ENCODE measurements at regions not wholly inside any gene's neighbourhood (a gene's known extent, or its start where the extent isn't known, plus 50 kb on each side); places are given as distances from the start of the nearest gene placed in this dataset.

DNA sequence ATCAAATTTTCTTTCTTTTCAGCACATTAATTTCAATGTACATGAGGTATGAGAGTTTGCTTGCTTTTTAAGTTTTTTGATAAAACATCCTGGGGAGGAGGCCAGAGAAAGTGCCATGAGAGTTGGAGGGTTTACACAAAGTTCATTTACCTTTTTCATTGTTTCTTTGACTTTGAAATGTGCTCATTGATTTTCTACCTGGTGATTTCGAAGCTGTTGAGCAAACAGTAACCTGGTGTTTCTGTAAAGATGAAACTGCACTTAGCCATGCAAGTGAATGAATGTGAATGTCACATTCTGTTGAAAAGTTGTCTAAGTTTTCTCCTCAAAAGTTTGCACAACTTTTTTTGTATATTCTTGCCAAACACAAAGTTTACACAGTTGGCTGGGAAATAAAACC lies 797.0 kb downstream of the METTL4 start:
- Histone ChIP-seq H3K27ac (ENCODE audit: low read depth, low read length) (no peak overlapping the region), H3K9ac (ENCODE audit: low read length) (no peak overlapping the region), H3K4me2 (ENCODE audit: low read length) (no peak overlapping the region), H3K4me1 (ENCODE audit: insufficient read depth, low read length) (no peaks in the 10 kb centered on the region), H3K27me3 (ENCODE audit: insufficient read depth, low read length) (no peaks in the 10 kb centered on the region), H4K20me1 (ENCODE audit: insufficient read depth, low read length) (no peaks in the 10 kb centered on the region), H3K79me2 (ENCODE audit: insufficient read depth, low read length) (no peaks in the 10 kb centered on the region), H3K9me3 (ENCODE audit: insufficient read depth, low read depth, low read length) (no peaks in the 10 kb centered on the region), H3K4me3 (ENCODE audit: insufficient read depth, low read depth, low read length) (no peak overlapping the region), H2AFZ (ENCODE audit: low read depth, low read length) (no peak overlapping the region), H3K36me3 (ENCODE audit: insufficient read depth, low read length) (no peaks in the 10 kb centered on the region)
- H3K4me1 Mint-ChIP-seq (ENCODE audit: low read depth, unreplicated experiment) = no peaks in the 10 kb centered on the region
- no peak overlapping the region for H3K4me3 Mint-ChIP-seq (ENCODE audit: unreplicated experiment)
- TF ChIP-seq CTCF (IDR thresholded peaks at IDR 0.05; ENCODE audit: insufficient read depth, low read depth, low read length) (no peak), EZH2 (IDR thresholded peaks at IDR 0.05; ENCODE audit: insufficient read depth, low read length) (no peak)
- no peaks in the 10 kb centered on the region for H3K9me3 Mint-ChIP-seq (ENCODE audit: unreplicated experiment)
- no peak overlapping the region for H3K27ac Mint-ChIP-seq (ENCODE audit: unreplicated experiment)
- no peak for DNase-seq (ENCODE audit: low read depth)
- no peak for FAIRE-seq
- no peaks in the 10 kb centered on the region for H3K27me3 Mint-ChIP-seq (ENCODE audit: low read depth, unreplicated experiment)
- no peaks in the 10 kb centered on the region for H3K36me3 Mint-ChIP-seq (ENCODE audit: low read depth, unreplicated experiment)

- H3K4me1 Mint-ChIP-seq (ENCODE audit: low read depth, unreplicated experiment) = no peaks in the 10 kb centered on the region
- no peak overlapping the region for H2AFZ ChIP-seq (ENCODE audit: low read depth, low read length)
- H3K9me3 Mint-ChIP-seq (ENCODE audit: unreplicated experiment) = no peaks in the 10 kb centered on the region
- no peaks in the 10 kb centered on the region for H3K4me1 ChIP-seq (ENCODE audit: insufficient read depth, low read length)
- no peak overlapping the region for H3K9ac ChIP-seq (ENCODE audit: low read length)
- no peak overlapping the region for H3K4me3 Mint-ChIP-seq (ENCODE audit: unreplicated experiment)
- no peak overlapping the region for H3K27ac Mint-ChIP-seq (ENCODE audit: unreplicated experiment)
- H3K27me3 ChIP-seq (ENCODE audit: insufficient read depth, low read length) = no peaks in the 10 kb centered on the region
- no peaks in the 10 kb centered on the region for H4K20me1 ChIP-seq (ENCODE audit: insufficient read depth, low read length)
- DNase-seq (ENCODE audit: low read depth) (no peak), FAIRE-seq (no peak)
- H3K36me3 Mint-ChIP-seq (ENCODE audit: low read depth, unreplicated experiment) = no peaks in the 10 kb centered on the region
- no peaks in the 10 kb centered on the region for H3K36me3 ChIP-seq (ENCODE audit: insufficient read depth, low read length)
- no peak overlapping the region for H3K4me3 ChIP-seq (ENCODE audit: insufficient read depth, low read depth, low read length)
- H3K27ac ChIP-seq (ENCODE audit: low read depth, low read length) = no peak overlapping the region
- H3K79me2 ChIP-seq (ENCODE audit: insufficient read depth, low read length) = no peaks in the 10 kb centered on the region
- TF ChIP-seq CTCF (IDR thresholded peaks at IDR 0.05; ENCODE audit: insufficient read depth, low read depth, low read length) (no peak), EZH2 (IDR thresholded peaks at IDR 0.05; ENCODE audit: insufficient read depth, low read length) (no peak)
- no peaks in the 10 kb centered on the region for H3K9me3 ChIP-seq (ENCODE audit: insufficient read depth, low read depth, low read length)
- H3K27me3 Mint-ChIP-seq (ENCODE audit: low read depth, unreplicated experiment) = no peaks in the 10 kb centered on the region
- H3K4me2 ChIP-seq (ENCODE audit: low read length) = no peak overlapping the region
Observed at GRCh38 chr18:1777843-1778242, 793.5 kb downstream of the METTL4 start.

DNA sequence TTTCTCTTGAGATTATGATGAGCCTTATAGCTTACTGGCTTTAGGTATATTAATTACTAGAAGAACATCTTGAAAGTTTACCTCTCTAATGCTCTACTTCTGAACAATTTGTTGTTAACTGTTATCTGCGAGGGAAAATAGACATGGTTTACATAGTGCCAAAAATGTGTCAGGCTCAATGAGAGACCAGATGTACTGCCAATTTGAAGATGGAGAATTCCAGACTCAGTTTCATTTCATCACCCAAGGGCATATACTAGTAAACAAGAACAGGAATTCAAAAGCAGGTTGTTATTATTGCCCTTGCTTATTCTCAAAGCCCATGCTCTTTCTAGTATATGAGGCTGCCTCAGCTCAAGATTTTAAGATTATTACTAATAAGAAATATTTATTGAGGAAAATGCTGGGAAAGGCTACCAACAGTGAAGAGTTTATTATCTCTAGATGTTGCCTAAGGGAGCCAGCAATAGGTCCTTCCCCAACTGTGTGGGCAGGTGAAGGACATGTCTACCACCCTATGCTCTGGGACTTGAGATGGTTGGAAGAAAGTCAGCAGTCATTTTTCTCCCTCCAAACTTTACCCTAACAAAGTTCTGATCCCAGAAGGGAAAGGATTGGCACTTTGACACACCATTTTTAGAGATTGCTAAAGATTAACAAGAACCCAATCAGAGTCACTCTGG lies 792.7 kb downstream of the METTL4 start:
- no peak for FAIRE-seq
- Mint-ChIP-seq H3K4me1 (ENCODE audit: low read depth, unreplicated experiment) (no peaks in the 10 kb centered on the region), H3K36me3 (ENCODE audit: low read depth, unreplicated experiment) (no peaks in the 10 kb centered on the region), H3K27me3 (ENCODE audit: low read depth, unreplicated experiment) (no peaks in the 10 kb centered on the region), H3K4me3 (ENCODE audit: unreplicated experiment) (no peak overlapping the region), H3K27ac (ENCODE audit: unreplicated experiment) (no peak overlapping the region), H3K9me3 (ENCODE audit: unreplicated experiment) (no peaks in the 10 kb centered on the region)
- DNase-seq (ENCODE audit: low read depth) = no peak
- no peaks in the 10 kb centered on the region for H3K9me3 ChIP-seq (ENCODE audit: insufficient read depth, low read depth, low read length)
- no peak overlapping the region for H3K4me2 ChIP-seq (ENCODE audit: low read length)
- no peaks in the 10 kb centered on the region for H3K27me3 ChIP-seq (ENCODE audit: insufficient read depth, low read length)
- H3K36me3 ChIP-seq (ENCODE audit: insufficient read depth, low read length) = no peaks in the 10 kb centered on the region
- no peak overlapping the region for H3K4me3 ChIP-seq (ENCODE audit: insufficient read depth, low read depth, low read length)
- TF ChIP-seq EZH2 (IDR thresholded peaks at IDR 0.05; ENCODE audit: insufficient read depth, low read length) (no peak), CTCF (IDR thresholded peaks at IDR 0.05; ENCODE audit: insufficient read depth, low read depth, low read length) (no peak)
- H3K9ac ChIP-seq (ENCODE audit: low read length) = no peak overlapping the region
- no peak overlapping the region for H3K27ac ChIP-seq (ENCODE audit: low read depth, low read length)
- H3K4me1 ChIP-seq (ENCODE audit: insufficient read depth, low read length) = no peaks in the 10 kb centered on the region
- no peak overlapping the region for H2AFZ ChIP-seq (ENCODE audit: low read depth, low read length)
- H3K79me2 ChIP-seq (ENCODE audit: insufficient read depth, low read length) = no peaks in the 10 kb centered on the region
- H4K20me1 ChIP-seq (ENCODE audit: insufficient read depth, low read length) = no peaks in the 10 kb centered on the region

Measured in astrocyte (in vitro differentiated cells and primary cell).